Stimulated activated naive CD8-positive, alpha-beta T cell treated with anti-CD3 and anti-CD28 coated beads, Interleukin-15, Interleukin-2, amounts not matched to agents 100 U/mL and 50 U/mL, for 24 hours (primary cell): ENCODE measurements at regions not wholly inside any gene's neighbourhood (a gene's known extent, or its start where the extent isn't known, plus 50 kb on each side); places are given as distances from the start of the nearest gene placed in this dataset.
A peak's percentile ranks its signal among the peaks of the same experiment; 100 is the strongest.
"Not testable (repeated sequence)": the region's sequence is repeated elsewhere in the genome, so short reads cannot be mapped to it uniquely, and the experiment has no call there.

Experiments used
- ATAC-seq: fragments of 150-1000 bp; cut with Tn5 transposase; one replicate; pipeline ENCODE4 v1.10.0; 2021
- DNase-seq: peaks from one replicate; pipeline ENCODE4 v3.0.0; 2021

GRCh38 chr7:75201606-75202079 lies 109.3 kb downstream of the GTF2IRD2B start:
- DNase-seq, ATAC-seq: not testable (repeated sequence)

- not testable (repeated sequence) for DNase-seq, ATAC-seq
Observed at GRCh38 chr7:75205367-75206085, 113.1 kb downstream of the GTF2IRD2B start.

- not testable (repeated sequence) for DNase-seq, ATAC-seq
Observed at GRCh38 chr7:75215460-75215859, 123.1 kb downstream of the GTF2IRD2B start.

- not testable (repeated sequence) for DNase-seq, ATAC-seq
Observed at GRCh38 chr7:75216963-75217362, 124.6 kb downstream of the GTF2IRD2B start.

- DNase-seq, ATAC-seq: not testable (repeated sequence)
Observed at GRCh38 chr7:75226102-75226501, 133.7 kb downstream of the GTF2IRD2B start.

- not testable (repeated sequence) for DNase-seq, ATAC-seq
Observed at GRCh38 chr7:75229558-75229957, 137.2 kb downstream of the GTF2IRD2B start.

GRCh38 chr7:75230558-75230957 lies 138.2 kb downstream of the GTF2IRD2B start:
- not testable (repeated sequence) for DNase-seq, ATAC-seq

- not testable (repeated sequence) for ATAC-seq, DNase-seq
Observed at GRCh38 chr7:75235092-75235826, 142.9 kb downstream of the GTF2IRD2B start.

GRCh38 chr7:75235827-75236167 lies 143.4 kb downstream of the GTF2IRD2B start:
- DNase-seq = not testable (repeated sequence)

GRCh38 chr7:75237255-75238187 lies 145.1 kb downstream of the GTF2IRD2B start:
- ATAC-seq = peak; percentile 91
- DNase-seq = not testable (repeated sequence)

More at GRCh38 chr7:75235827-75236167, 143.4 kb downstream of the GTF2IRD2B start:
- ATAC-seq = not testable (repeated sequence)

GRCh38 chr7:75238309-75238708 lies 145.9 kb downstream of the GTF2IRD2B start:
- peak; percentile 16 for ATAC-seq
- not testable (repeated sequence) for DNase-seq

GRCh38 chr7:75243638-75244037 lies 151.2 kb downstream of the GTF2IRD2B start:
- not testable (repeated sequence) for DNase-seq, ATAC-seq

GRCh38 chr7:75248216-75248615 lies 147.2 kb upstream of the TRIM73 start:
- ATAC-seq, DNase-seq: not testable (repeated sequence)

GRCh38 chr7:75254238-75254637 lies 141.2 kb upstream of the TRIM73 start:
- not testable (repeated sequence) for DNase-seq, ATAC-seq

GRCh38 chr7:75257442-75257841 lies 138.0 kb upstream of the TRIM73 start:
- DNase-seq = not testable (repeated sequence)
- peak; percentile 46 for ATAC-seq

GRCh38 chr7:75259454-75260003 lies 135.9 kb upstream of the TRIM73 start:
- not testable (repeated sequence) for DNase-seq, ATAC-seq

- not testable (repeated sequence) for DNase-seq, ATAC-seq
Observed at GRCh38 chr7:75261660-75262059, 133.8 kb upstream of the TRIM73 start.

- not testable (repeated sequence) for ATAC-seq
Observed at GRCh38 chr7:75268158-75268557, 127.3 kb upstream of the TRIM73 start.

GRCh38 chr7:75269159-75269558 lies 126.3 kb upstream of the TRIM73 start:
- not testable (repeated sequence) for DNase-seq, ATAC-seq

More at GRCh38 chr7:75268158-75268557, 127.3 kb upstream of the TRIM73 start:
- not testable (repeated sequence) for DNase-seq

GRCh38 chr7:75274114-75274513 lies 121.3 kb upstream of the TRIM73 start:
- ATAC-seq = peak; percentile 52
- not testable (repeated sequence) for DNase-seq
